ENCODE measurements at regions not wholly inside any gene's neighbourhood (a gene's known extent, or its start where the extent isn't known, plus 50 kb on each side); places are given as distances from the start of the nearest gene placed in this dataset.
"Not testable (repeated sequence)": the region's sequence is repeated elsewhere in the genome, so short reads cannot be mapped to it uniquely, and the experiment has no call there.

GRCh38 chr3:75579536-75579935 lies 84.6 kb upstream of the FRG2C start:
- not testable (repeated sequence) for ATAC-seq; DNase-seq (ENCODE audit: low spot score)

- DNase-seq (ENCODE audit: low spot score) (peak; percentile 65), ATAC-seq (peak; percentile 77)
These were observed 83.9 kb upstream of the FRG2C start for GRCh38 chr3:75579981-75580782.

- not testable (repeated sequence) for ATAC-seq; DNase-seq (ENCODE audit: low spot score)
These were observed 81.6 kb upstream of the FRG2C start for GRCh38 chr3:75582536-75582935.

- ATAC-seq = not testable (repeated sequence)
These were observed 81.0 kb upstream of the FRG2C start for GRCh38 chr3:75583116-75583515.

DNA sequence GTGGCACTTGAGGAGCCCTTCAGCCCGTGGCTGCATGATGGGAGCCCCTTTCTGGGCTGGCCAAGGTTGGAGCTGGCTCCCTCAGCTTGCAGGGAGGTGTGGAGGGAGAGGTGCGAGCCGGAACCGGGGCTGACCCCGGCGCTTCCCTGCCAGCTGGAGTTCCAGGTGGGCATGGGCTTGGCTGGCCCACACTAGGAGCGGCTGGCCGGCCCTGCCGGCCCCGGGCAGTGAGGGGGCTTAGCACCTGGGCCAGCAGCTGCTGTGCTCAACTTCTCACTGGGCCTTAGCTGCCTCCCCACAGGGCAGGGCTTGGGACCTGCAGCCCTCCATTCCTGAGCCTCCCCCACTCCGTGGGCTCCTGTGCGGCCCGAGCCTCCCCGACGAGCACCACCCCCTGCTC lies 76.4 kb upstream of the FRG2C start:
- not testable (repeated sequence) for ATAC-seq; DNase-seq (ENCODE audit: low spot score)

More at GRCh38 chr3:75583116-75583515, 81.0 kb upstream of the FRG2C start:
- not testable (repeated sequence) for DNase-seq (ENCODE audit: low spot score)

- not testable (repeated sequence) for ATAC-seq; DNase-seq (ENCODE audit: low spot score)
These were observed 73.7 kb upstream of the FRG2C start for GRCh38 chr3:75590382-75590781.

GRCh38 chr3:75604286-75604934 lies 59.7 kb upstream of the FRG2C start:
- DNase-seq (ENCODE audit: low spot score); ATAC-seq: not testable (repeated sequence)

- not testable (repeated sequence) for DNase-seq (ENCODE audit: low spot score); ATAC-seq
These were observed 56.1 kb upstream of the FRG2C start for GRCh38 chr3:75607996-75608395.

DNA sequence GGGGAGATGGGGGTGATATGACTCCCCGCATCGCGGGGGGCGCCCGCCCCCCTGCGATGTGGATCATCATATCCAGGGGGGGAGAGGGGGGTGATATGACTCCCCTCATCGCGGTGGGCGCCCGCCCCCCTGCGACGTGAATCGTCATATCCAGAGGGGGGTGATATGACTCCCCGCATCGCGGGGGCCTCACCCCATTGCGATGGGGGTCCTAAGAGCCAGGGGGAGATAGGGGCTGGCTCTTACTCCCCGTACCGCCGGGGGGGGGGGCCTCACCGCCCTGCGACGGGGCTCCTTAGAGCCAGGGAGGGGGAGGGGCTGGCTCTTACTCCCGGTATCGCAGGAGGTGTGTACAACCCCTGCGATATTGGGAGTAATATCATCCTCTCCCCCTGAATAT lies 54.5 kb upstream of the FRG2C start:
- ATAC-seq = not testable (repeated sequence)

DNA sequence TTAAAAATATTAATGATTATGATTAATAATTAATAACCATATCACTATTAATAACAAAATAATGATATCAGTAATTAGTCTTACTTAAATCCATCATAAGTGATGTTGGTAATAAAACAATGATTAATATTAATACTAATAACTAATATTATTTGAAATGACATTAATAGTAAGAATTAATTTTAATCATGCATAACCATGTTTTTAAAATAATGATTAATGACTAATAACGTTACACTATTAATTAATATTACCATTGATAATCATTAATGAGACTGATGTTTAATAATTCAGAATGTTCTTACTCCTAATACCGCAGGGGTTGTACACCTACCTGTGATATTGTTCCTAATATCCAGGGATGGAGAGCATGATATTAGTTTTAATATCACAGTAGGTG lies 53.4 kb upstream of the FRG2C start:
- DNase-seq (ENCODE audit: low spot score) (no peak), ATAC-seq (no peak)

More for the DNA sequence above, 54.5 kb upstream of the FRG2C start:
- DNase-seq (ENCODE audit: low spot score) = not testable (repeated sequence)

- not testable (repeated sequence) for DNase-seq (ENCODE audit: low spot score)
These were observed 52.2 kb upstream of the FRG2C start for GRCh38 chr3:75611724-75612460.

More at GRCh38 chr3:75611724-75612460, 52.2 kb upstream of the FRG2C start:
- not testable (repeated sequence) for ATAC-seq

Measured in left lobe of liver (tissue), 2 donors.